Superior temporal gyrus (tissue), 1 donor: ENCODE measurements at regions not wholly inside any gene's neighbourhood (a gene's known extent, or its start where the extent isn't known, plus 50 kb on each side); places are given as distances from the start of the nearest gene placed in this dataset.

ENCODE experiments used
- DNase-seq: peaks from one replicate; pipeline ENCODE4 v3.0.0-alpha.2; 2016; ENCODE audit errors: extremely low spot score

GRCh38 chr16:79444572-79444971 lies 156.0 kb downstream of the MAF start:
- DNase-seq, result no peak

DNA sequence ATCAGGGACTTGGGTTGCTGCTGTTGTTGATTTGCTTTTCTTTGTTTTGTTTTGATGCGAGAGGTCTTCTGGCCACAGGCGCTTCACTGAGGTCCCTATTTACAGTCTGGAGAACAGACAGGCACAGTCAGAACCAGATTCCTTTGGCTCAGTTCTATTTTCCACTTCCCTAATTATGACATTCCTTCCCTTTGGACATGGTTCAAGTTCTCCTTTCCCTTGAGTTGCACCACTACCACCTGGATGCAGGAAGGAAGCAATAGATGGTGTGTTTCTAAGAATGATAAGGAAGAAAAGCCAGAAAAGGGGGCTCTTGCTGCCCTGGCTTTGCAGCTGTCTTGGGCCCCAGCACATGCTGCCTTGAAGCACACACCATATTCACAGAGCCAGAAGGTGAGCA lies 160.6 kb downstream of the MAF start:
- DNase-seq, result no peak

GRCh38 chr16:79437764-79438751 lies 162.5 kb downstream of the MAF start:
- peak; percentile 46 for DNase-seq

DNA sequence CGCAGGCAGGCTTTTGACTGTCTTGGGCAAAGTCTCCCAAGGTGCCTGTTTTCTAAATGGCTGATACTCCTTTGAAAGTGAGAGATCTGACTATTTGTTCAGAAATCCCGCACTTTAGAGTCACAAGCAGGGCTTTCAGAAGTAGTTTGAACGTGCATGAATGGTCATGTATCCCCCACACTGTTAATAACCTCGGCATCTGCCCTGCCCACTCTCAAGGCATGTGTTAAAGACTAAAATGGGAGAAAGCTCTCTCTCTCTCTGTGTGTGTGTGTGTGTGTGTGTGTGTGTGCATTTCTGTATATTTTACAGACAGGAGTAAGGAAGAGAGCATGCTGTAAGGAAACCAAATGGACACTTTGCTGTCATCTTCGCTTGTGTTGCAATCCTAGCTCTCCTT lies 163.7 kb downstream of the MAF start:
- DNase-seq, result no peak

GRCh38 chr16:79434771-79435170 lies 165.8 kb downstream of the MAF start:
- DNase-seq, result no peak

DNA sequence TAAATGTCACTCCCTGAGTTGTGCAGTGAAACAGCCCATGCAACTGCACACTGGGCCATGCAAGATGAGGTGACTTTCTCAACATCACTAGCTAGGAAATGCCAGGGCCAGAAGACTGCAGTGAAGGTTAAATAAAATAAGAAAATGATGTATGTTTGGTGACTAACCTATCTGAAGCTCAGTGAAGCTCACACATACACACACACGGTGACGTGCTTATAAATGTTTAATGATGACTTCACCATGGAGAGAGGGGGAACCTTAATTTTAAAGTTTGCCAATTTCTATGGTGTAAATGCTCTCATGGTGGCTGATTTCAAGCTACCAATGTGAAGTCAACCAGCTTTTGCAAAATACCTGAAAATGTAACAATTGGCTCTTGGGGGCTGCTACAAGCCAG lies 166.4 kb downstream of the MAF start:
- no peak for DNase-seq

GRCh38 chr16:79431923-79432322 lies 168.6 kb downstream of the MAF start:
- no peak for DNase-seq

DNA sequence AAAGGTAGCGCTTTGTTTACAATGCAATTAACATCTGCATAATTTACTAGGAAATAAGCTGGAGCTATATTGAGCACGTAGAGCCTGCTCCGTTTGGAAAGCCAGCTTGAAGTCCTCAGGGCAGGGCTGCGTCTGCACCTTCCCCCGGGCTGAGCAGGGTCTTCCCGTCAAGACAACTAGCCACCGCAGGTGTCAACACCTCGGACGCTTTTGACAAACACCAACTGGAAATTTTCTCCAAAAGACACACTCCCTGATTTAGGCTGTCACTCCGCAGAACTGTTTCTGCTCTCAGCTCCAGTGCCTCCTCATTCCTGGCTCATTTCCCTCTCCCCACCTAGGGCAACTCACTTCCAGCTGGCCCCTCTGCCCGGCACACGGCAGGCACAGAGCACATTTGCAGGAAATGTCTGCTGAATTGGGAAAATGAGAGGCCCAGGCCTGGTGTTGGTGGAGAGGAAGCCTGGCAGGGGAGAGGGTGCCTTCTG lies 170.3 kb downstream of the MAF start:
- no peak for DNase-seq

GRCh38 chr16:79429381-79430190 lies 171.0 kb downstream of the MAF start:
- no peak for DNase-seq

GRCh38 chr16:79426663-79427062 lies 173.9 kb downstream of the MAF start:
- no peak for DNase-seq

DNA sequence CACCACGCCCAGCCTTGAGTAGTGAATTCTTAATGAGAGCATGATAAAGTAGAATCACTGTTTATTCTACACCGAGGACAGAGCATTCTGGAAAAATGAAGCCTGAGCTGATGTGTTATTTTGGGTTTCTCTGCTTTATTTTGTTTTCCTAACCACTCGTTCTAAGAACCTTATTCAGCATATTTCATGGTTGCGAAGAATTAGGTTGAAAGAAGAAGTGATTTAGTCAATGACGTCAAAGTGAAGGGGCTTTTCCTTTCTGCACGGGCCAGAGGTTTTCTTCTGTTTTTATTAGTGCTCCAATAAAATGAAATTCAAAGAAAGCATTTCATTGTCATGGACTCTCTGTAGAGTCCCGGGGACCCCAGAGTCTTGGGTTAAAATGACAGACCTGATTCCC lies 178.5 kb downstream of the MAF start:
- DNase-seq, result no peak

- no peak for DNase-seq
Measured at GRCh38 chr16:79421126-79421525, 179.4 kb downstream of the MAF start.

- no peak for DNase-seq
Measured at GRCh38 chr16:79420493-79420892, 180.0 kb downstream of the MAF start.

DNA sequence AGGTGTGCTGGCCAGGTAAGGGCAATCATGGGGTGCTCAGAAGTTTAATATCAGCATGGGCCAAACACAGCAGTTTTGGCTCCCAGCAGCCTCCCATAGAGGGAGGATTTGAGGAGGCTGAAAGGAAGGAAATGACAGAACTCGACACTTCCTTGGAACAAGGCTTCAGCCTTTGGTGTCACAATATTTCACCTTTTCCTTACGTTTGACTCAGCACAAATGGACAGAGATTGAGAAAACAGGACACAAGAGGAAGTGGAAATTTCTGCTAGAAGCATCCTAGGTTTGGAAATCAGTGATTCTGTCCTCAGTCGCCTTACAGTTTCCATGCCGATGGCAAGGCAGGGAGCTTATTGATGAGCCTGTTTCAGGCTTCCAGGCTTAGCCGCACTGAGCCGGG lies 181.4 kb downstream of the MAF start:
- no peak for DNase-seq

DNA sequence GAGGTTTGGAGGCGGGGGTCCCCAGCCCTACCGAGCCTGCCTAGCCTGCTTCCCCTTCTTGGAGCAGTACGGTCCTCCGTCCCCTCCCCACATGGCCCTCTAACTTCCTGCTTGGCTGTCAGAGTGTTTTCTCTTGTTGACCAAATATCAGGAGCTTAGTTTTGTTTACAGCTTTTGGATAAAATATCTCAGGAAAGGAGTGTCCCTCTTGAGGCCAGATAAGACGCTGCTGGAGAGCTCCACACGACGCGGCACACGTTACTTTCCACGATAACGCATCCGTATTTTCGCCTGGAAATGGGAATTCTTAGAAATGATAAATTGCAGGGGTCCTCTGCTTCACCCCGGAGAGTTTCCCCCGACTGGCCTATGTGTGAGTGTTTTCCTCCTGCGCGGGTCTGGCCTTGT lies 182.9 kb downstream of the MAF start:
- DNase-seq, result no peak

- DNase-seq, result no peak
Measured at GRCh38 chr16:79415983-79416640, 184.4 kb downstream of the MAF start.

GRCh38 chr16:79412783-79413225 lies 187.7 kb downstream of the MAF start:
- no peak for DNase-seq

DNA sequence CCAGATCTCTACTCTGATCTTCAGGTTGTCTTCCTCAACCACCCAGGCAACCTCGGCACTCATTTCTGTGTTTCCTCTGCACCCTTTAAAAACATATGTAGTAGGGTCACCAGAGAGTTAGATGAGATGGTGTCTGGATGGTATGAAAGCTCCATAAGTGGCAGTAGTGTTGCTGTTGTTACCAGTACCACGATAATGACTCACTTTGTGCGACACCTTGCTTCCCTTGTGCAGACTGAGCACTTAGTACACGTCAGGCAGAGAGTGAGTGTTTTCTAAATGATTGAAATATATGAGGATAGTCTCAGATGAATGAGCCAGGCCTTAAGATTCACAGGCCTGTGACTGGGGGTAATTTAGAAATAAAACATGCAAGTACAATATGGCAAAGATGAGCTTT lies 188.7 kb downstream of the MAF start:
- no peak for DNase-seq

DNA sequence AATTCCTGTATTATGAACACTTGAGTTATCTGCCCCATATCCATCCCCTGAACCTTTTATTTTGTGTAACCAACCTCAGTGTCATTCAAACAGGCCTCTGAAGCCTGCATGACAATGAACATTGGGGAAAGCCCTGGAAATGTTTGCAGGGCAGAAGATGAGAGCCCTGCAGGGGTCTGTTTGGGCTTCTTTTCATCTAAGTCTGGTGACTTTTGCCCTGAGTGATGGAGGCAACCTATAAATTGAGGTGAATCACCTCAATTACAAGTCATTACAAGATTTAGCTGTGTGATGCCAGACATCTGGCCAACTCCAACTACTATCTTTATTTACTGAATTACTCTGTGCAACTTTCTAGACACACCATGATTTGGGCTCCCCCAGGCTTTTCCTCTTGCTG lies 189.2 kb downstream of the MAF start:
- no peak for DNase-seq

GRCh38 chr16:79409978-79410377 lies 190.6 kb downstream of the MAF start:
- DNase-seq, result no peak

GRCh38 chr16:79408355-79408754 lies 192.2 kb downstream of the MAF start:
- DNase-seq, result no peak
